ENCODE measurements at regions not wholly inside any gene's neighbourhood (a gene's known extent, or its start where the extent isn't known, plus 50 kb on each side); places are given as distances from the start of the nearest gene placed in this dataset.

DNA sequence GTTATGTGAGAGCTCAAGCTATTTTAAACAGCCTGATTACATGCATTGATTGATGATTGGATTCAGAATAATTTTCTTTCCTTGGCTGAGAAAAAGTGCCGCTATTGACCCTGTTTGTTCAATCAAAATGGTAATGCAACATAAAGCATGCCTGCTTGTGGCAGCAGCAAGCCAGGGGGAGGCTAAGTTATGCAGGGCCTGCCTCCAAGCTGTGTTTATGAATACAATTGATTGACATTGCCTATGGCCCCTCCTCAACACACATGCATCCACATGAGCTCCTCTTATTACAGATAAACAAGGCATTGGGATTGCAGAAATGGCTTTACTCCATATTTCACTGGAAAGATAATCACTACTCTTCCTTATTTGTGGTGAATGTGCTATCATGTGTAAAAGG lies 395.6 kb downstream of the TDRD15 start:
- H3K36me3 ChIP-seq (ENCODE audit: control insufficient read depth, low read length): no peaks in the 10 kb centered on the region
- no peak overlapping the region for H3K4me3 ChIP-seq (ENCODE audit: low read length)
- no peak overlapping the region for H3K4me2 ChIP-seq (ENCODE audit: low read length)
- H3K27ac ChIP-seq (ENCODE audit: low read depth, low read length): no peak overlapping the region
- no peaks in the 10 kb centered on the region for H4K20me1 ChIP-seq (ENCODE audit: control insufficient read depth, insufficient read depth, low read depth, low read length)
- no peaks in the 10 kb centered on the region for H3F3A ChIP-seq (ENCODE audit: control insufficient read depth, insufficient read depth)
- H3K79me2 ChIP-seq (ENCODE audit: control insufficient read depth, low read length): no peaks in the 10 kb centered on the region
- no peaks in the 10 kb centered on the region for H3K9me2 ChIP-seq (replicated peaks; ENCODE audit: control insufficient read depth, low read length)
- H3K4me1 ChIP-seq (ENCODE audit: control insufficient read depth, low read length): no peaks in the 10 kb centered on the region
- H3K27me3 ChIP-seq (ENCODE audit: control insufficient read depth, low read length): no peaks in the 10 kb centered on the region
- H3K9me3 ChIP-seq (ENCODE audit: control insufficient read depth, insufficient read depth, low read length): no peaks in the 10 kb centered on the region
- TF ChIP-seq, protein P1, sequence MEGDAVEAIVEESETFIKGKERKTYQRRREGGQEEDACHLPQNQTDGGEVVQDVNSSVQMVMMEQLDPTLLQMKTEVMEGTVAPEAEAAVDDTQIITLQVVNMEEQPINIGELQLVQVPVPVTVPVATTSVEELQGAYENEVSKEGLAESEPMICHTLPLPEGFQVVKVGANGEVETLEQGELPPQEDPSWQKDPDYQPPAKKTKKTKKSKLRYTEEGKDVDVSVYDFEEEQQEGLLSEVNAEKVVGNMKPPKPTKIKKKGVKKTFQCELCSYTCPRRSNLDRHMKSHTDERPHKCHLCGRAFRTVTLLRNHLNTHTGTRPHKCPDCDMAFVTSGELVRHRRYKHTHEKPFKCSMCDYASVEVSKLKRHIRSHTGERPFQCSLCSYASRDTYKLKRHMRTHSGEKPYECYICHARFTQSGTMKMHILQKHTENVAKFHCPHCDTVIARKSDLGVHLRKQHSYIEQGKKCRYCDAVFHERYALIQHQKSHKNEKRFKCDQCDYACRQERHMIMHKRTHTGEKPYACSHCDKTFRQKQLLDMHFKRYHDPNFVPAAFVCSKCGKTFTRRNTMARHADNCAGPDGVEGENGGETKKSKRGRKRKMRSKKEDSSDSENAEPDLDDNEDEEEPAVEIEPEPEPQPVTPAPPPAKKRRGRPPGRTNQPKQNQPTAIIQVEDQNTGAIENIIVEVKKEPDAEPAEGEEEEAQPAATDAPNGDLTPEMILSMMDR (IDR thresholded peaks at IDR 0.05; ENCODE audit: low read depth, low read length, poor library complexity, severe bottlenecking): no peak
- no peak for TF ChIP-seq EZH2phosphoT487 (IDR thresholded peaks at IDR 0.05; ENCODE audit: borderline replicate concordance, low read length)

DNA sequence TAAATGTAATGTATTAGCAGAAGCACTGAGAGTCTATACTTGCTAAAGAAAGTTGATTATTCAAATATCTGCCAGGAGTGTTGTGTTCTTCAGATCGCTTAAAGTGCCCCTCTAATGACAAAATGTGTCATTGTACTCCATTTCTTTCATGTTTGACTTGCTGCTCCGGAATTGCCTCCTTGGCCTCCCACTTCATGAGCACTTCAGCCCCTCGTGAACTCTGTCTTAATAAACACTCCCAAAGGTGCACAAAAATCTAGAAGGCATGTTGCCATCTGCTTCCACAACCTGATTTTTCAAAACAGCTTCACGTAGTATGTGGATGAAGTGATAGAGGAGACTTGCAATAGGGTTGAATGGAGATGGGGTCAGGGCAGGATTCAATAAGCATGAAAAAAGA lies 396.1 kb downstream of the TDRD15 start:
- TF ChIP-seq, protein P1 (IDR thresholded peaks at IDR 0.05; ENCODE audit: low read depth, low read length, poor library complexity, severe bottlenecking): no peak
- TF ChIP-seq EZH2phosphoT487 (IDR thresholded peaks at IDR 0.05; ENCODE audit: borderline replicate concordance, low read length): no peak
- Histone ChIP-seq H3K4me2 (ENCODE audit: low read length) (no peak overlapping the region), H3K4me3 (ENCODE audit: low read length) (no peak overlapping the region), H3F3A (ENCODE audit: control insufficient read depth, insufficient read depth) (no peaks in the 10 kb centered on the region), H4K20me1 (ENCODE audit: control insufficient read depth, insufficient read depth, low read depth, low read length) (no peaks in the 10 kb centered on the region), H3K9me3 (ENCODE audit: control insufficient read depth, insufficient read depth, low read length) (no peaks in the 10 kb centered on the region), H3K4me1 (ENCODE audit: control insufficient read depth, low read length) (no peaks in the 10 kb centered on the region), H3K79me2 (ENCODE audit: control insufficient read depth, low read length) (no peaks in the 10 kb centered on the region), H3K27me3 (ENCODE audit: control insufficient read depth, low read length) (no peaks in the 10 kb centered on the region), H3K27ac (ENCODE audit: low read depth, low read length) (no peak overlapping the region), H3K36me3 (ENCODE audit: control insufficient read depth, low read length) (no peaks in the 10 kb centered on the region), H3K9me2 (replicated peaks; ENCODE audit: control insufficient read depth, low read length) (no peaks in the 10 kb centered on the region)

DNA sequence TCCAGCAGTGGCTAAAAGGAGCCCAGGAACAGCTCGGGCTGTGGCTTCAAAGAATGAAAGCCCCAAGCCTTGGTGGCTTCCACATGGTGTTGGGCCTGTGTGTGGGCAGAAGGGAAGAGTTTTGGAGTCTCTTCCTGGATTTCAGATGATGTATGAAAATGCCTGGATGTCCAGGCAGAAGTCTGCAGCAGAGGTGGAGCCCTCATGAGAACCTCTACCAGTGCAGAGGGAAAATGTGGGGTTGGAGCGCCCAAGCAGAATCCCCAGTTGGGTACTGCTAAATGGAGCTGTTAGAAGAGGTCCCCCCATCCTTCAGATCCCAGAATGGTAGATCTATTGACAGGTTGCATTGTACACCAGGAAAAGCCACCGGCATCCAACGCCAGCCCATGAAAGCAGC lies 412.1 kb downstream of the TDRD15 start:
- no peak overlapping the region for H3K27ac ChIP-seq (ENCODE audit: low read depth, low read length)
- no peaks in the 10 kb centered on the region for H3K4me1 ChIP-seq (ENCODE audit: control insufficient read depth, low read length)
- peaks cover 19% of the 10 kb centered on the region for H3K9me3 ChIP-seq (ENCODE audit: control insufficient read depth, insufficient read depth, low read length)
- H3K4me3 ChIP-seq (ENCODE audit: low read length): no peak overlapping the region
- H4K20me1 ChIP-seq (ENCODE audit: control insufficient read depth, insufficient read depth, low read depth, low read length): no peaks in the 10 kb centered on the region
- no peaks in the 10 kb centered on the region for H3F3A ChIP-seq (ENCODE audit: control insufficient read depth, insufficient read depth)
- TF ChIP-seq, protein P1 (IDR thresholded peaks at IDR 0.05; ENCODE audit: low read depth, low read length, poor library complexity, severe bottlenecking): no peak
- no peak for TF ChIP-seq EZH2phosphoT487 (IDR thresholded peaks at IDR 0.05; ENCODE audit: borderline replicate concordance, low read length)
- H3K79me2 ChIP-seq (ENCODE audit: control insufficient read depth, low read length): no peaks in the 10 kb centered on the region
- no peaks in the 10 kb centered on the region for H3K9me2 ChIP-seq (replicated peaks; ENCODE audit: control insufficient read depth, low read length)
- H3K27me3 ChIP-seq (ENCODE audit: control insufficient read depth, low read length): no peaks in the 10 kb centered on the region
- H3K4me2 ChIP-seq (ENCODE audit: low read length): no peak overlapping the region
- no peaks in the 10 kb centered on the region for H3K36me3 ChIP-seq (ENCODE audit: control insufficient read depth, low read length)

DNA sequence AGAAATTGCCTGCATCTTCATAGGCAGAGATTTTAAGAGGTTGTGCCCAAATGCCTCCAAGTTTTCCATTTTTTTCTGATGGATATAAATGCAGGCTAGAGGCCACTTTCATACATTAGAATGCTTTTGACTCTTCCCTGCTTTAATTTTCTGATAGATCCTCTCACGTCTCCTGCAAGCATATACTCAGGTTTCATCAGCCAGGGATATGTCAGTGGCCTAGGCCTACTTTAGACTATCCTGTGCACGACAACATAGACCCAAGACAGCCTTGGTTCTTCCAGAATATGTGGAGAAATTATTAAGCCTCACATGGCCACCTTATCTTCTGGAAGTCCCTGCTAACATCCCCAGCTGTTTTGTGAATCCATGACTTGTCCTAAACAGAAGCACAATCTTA lies 415.9 kb downstream of the TDRD15 start:
- no peak for TF ChIP-seq EZH2phosphoT487 (IDR thresholded peaks at IDR 0.05; ENCODE audit: borderline replicate concordance, low read length)
- TF ChIP-seq, protein P1 (IDR thresholded peaks at IDR 0.05; ENCODE audit: low read depth, low read length, poor library complexity, severe bottlenecking): no peak
- H3K27ac ChIP-seq (ENCODE audit: low read depth, low read length): no peak overlapping the region
- H3F3A ChIP-seq (ENCODE audit: control insufficient read depth, insufficient read depth): no peaks in the 10 kb centered on the region
- no peaks in the 10 kb centered on the region for H3K9me2 ChIP-seq (replicated peaks; ENCODE audit: control insufficient read depth, low read length)
- peaks cover 17% of the 10 kb centered on the region for H3K9me3 ChIP-seq (ENCODE audit: control insufficient read depth, insufficient read depth, low read length)
- H3K4me2 ChIP-seq (ENCODE audit: low read length): no peak overlapping the region
- no peaks in the 10 kb centered on the region for H3K36me3 ChIP-seq (ENCODE audit: control insufficient read depth, low read length)
- no peaks in the 10 kb centered on the region for H3K27me3 ChIP-seq (ENCODE audit: control insufficient read depth, low read length)
- no peaks in the 10 kb centered on the region for H3K79me2 ChIP-seq (ENCODE audit: control insufficient read depth, low read length)
- H3K4me3 ChIP-seq (ENCODE audit: low read length): no peak overlapping the region
- no peaks in the 10 kb centered on the region for H3K4me1 ChIP-seq (ENCODE audit: control insufficient read depth, low read length)
- no peaks in the 10 kb centered on the region for H4K20me1 ChIP-seq (ENCODE audit: control insufficient read depth, insufficient read depth, low read depth, low read length)
